DND-41 (cell line): ENCODE measurements at regions not wholly inside any gene's neighbourhood (a gene's known extent, or its start where the extent isn't known, plus 50 kb on each side); places are given as distances from the start of the nearest gene placed in this dataset.

Experiments
- ATAC-seq: fragments of 200-7000 bp; cut with Tn5 transposase; 3 replicates; pipeline ENCODE4 v1.9.1; 2021; ENCODE audit warnings: low read depth; ENCODE audit not compliant: insufficient read depth
- DNase-seq: peaks from one replicate; pipeline ENCODE4 v3.0.0-alpha.2; 2020
- H2AFZ ChIP-seq: 2 replicates; pipeline ENCODE4 v1.6.0; 2012; ENCODE audit warnings: low read depth, low read length
- H3K27ac ChIP-seq: 2 replicates; pipeline ENCODE4 v1.5.1; 2012; ENCODE audit warnings: low read length, inconsistent platforms
- H3K27me3 ChIP-seq: fragments of 200-600 bp; sonication (generic); 2 replicates; pipeline ENCODE4 v1.6.0; 2012; ENCODE audit warnings: low read length, mild to moderate bottlenecking, inconsistent platforms; ENCODE audit not compliant: insufficient read depth, poor library complexity
- H3K36me3 ChIP-seq: 2 replicates; pipeline ENCODE4 v1.5.1; 2012; ENCODE audit warnings: low read length, inconsistent platforms; ENCODE audit not compliant: insufficient read depth
- H3K4me1 ChIP-seq: 2 replicates; pipeline ENCODE4 v1.5.1; 2012; ENCODE audit warnings: mild to moderate bottlenecking, low read length; ENCODE audit not compliant: insufficient read depth
- H3K4me2 ChIP-seq: 2 replicates; pipeline ENCODE4 v1.6.0; 2012; ENCODE audit warnings: mild to moderate bottlenecking, moderate library complexity, low read length, inconsistent platforms; ENCODE audit not compliant: insufficient read depth
- H3K4me3 ChIP-seq, 2 experiments: fragments of 200-600 bp in 1 of 2; shearing (Covaris generic) in 1 of 2; 2 replicates each; pipeline ENCODE4 v1.5.1; 2012 to 2016; ENCODE audit warnings: inconsistent platforms in 2 of 2, low read length in 2 of 2, mild to moderate bottlenecking in 2 of 2, low read depth in 1 of 2, moderate library complexity in 1 of 2
- H3K79me2 ChIP-seq: 2 replicates; pipeline ENCODE4 v1.6.0; 2012; ENCODE audit warnings: low read length, inconsistent platforms; ENCODE audit not compliant: insufficient read depth
- H3K9ac ChIP-seq: 2 replicates; pipeline ENCODE4 v1.6.0; 2012; ENCODE audit warnings: low read depth, mild to moderate bottlenecking, inconsistent platforms, low read length, moderate library complexity
- H3K9me3 ChIP-seq: 2 replicates; pipeline ENCODE4 v1.5.1; 2012; ENCODE audit warnings: low read length, moderate library complexity, mild to moderate bottlenecking, inconsistent platforms; ENCODE audit not compliant: insufficient read depth, severe bottlenecking
- H4K20me1 ChIP-seq: 2 replicates; pipeline ENCODE4 v1.6.0; 2012; ENCODE audit warnings: low read length; ENCODE audit not compliant: insufficient read depth
- EZH2 ChIP-seq: IDR thresholded peaks from 3 replicates; pipeline ENCODE4 v1.6.1; 2012; ENCODE audit warnings: borderline replicate concordance, low read depth, mild to moderate bottlenecking, moderate library complexity, low read length, inconsistent platforms; ENCODE audit not compliant: severe bottlenecking
- TF ChIP-seq, protein P1 (sequence below): IDR thresholded peaks from 2 replicates; pipeline ENCODE4 v1.5.1; 2012; ENCODE audit warnings: borderline replicate concordance, low read length, moderate library complexity, mild to moderate bottlenecking; ENCODE audit not compliant: poor library complexity, severe bottlenecking; ENCODE audit errors: extremely low read depth

DNA sequence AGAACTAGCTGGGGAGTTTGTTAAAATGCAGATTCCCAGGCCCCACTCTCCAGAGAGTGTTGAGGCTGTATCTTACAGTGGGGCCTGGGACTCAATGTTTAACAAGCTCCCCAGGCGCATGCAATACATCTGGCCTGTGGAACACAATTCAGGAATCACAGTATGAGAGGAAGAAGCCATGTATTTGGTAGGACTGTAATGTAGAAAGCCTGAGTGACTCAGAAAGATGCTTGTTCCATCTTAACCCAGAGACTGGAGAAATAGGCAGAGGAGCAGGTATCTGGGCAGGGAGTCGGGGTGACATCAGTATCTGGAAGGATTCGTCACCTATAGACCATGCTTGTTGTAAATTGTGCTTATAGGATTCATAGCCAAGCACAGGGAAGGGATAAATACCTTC is 90.5 kb downstream of the UNC5CL start:
- Histone ChIP-seq H2AFZ (no peak overlapping the region), H3K4me3 (no peak overlapping the region), H3K27ac (no peak overlapping the region), H3K4me1 (no peaks in the 10 kb centered on the region), H4K20me1 (no peaks in the 10 kb centered on the region), H3K79me2 (no peaks in the 10 kb centered on the region), H3K36me3 (no peaks in the 10 kb centered on the region), H3K27me3 (no peaks in the 10 kb centered on the region), H3K9me3 (no peaks in the 10 kb centered on the region), H3K9ac (no peak overlapping the region), H3K4me2 (no peak overlapping the region)
- no peak for DNase-seq
- no peak for TF ChIP-seq EZH2
- TF ChIP-seq, protein P1, sequence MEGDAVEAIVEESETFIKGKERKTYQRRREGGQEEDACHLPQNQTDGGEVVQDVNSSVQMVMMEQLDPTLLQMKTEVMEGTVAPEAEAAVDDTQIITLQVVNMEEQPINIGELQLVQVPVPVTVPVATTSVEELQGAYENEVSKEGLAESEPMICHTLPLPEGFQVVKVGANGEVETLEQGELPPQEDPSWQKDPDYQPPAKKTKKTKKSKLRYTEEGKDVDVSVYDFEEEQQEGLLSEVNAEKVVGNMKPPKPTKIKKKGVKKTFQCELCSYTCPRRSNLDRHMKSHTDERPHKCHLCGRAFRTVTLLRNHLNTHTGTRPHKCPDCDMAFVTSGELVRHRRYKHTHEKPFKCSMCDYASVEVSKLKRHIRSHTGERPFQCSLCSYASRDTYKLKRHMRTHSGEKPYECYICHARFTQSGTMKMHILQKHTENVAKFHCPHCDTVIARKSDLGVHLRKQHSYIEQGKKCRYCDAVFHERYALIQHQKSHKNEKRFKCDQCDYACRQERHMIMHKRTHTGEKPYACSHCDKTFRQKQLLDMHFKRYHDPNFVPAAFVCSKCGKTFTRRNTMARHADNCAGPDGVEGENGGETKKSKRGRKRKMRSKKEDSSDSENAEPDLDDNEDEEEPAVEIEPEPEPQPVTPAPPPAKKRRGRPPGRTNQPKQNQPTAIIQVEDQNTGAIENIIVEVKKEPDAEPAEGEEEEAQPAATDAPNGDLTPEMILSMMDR, result no peak
- ATAC-seq, result no peak

DNA sequence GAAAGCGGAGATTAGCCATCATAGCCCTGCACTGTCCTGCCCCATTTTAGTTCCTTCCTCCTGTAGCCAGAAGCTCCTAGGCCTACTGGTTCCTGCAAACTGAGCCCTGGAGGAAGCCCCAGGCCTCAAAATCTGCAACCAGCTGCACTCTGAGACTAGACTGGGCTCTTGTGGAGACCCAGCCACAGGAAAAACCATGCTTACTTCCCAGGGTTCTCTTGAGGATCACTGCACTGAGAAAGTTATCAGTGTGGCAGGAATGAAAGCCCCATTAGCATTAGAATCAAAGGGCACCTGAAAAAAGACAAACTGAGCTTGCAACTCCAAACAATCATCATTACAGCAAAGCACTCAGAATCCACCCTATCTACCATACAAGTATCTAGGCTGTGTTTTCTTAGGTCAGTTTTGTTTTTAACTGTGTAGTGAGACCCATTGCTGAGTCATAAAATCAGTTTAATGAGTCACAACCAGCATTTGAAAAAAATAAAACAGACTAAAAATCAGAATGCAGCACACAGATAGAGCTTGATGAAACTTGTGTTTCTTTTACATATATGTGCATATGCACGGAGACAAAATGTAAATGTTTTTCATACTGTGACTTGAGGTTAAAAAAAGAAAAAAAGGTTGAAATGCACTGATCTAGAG is 91.0 kb downstream of the UNC5CL start:
- H3K36me3 ChIP-seq, result no peaks in the 10 kb centered on the region
- DNase-seq (no peak), ATAC-seq (no peak)
- no peak overlapping the region for H3K4me3 ChIP-seq
- H3K79me2 ChIP-seq, result no peaks in the 10 kb centered on the region
- H2AFZ ChIP-seq, result no peak overlapping the region
- H3K27me3 ChIP-seq, result no peaks in the 10 kb centered on the region
- no peak overlapping the region for H3K4me2 ChIP-seq
- H3K4me1 ChIP-seq, result no peaks in the 10 kb centered on the region
- no peaks in the 10 kb centered on the region for H4K20me1 ChIP-seq
- no peaks in the 10 kb centered on the region for H3K9me3 ChIP-seq
- no peak for TF ChIP-seq EZH2
- TF ChIP-seq, protein P1, result no peak
- no peak overlapping the region for H3K27ac ChIP-seq
- H3K9ac ChIP-seq, result no peak overlapping the region

DNA sequence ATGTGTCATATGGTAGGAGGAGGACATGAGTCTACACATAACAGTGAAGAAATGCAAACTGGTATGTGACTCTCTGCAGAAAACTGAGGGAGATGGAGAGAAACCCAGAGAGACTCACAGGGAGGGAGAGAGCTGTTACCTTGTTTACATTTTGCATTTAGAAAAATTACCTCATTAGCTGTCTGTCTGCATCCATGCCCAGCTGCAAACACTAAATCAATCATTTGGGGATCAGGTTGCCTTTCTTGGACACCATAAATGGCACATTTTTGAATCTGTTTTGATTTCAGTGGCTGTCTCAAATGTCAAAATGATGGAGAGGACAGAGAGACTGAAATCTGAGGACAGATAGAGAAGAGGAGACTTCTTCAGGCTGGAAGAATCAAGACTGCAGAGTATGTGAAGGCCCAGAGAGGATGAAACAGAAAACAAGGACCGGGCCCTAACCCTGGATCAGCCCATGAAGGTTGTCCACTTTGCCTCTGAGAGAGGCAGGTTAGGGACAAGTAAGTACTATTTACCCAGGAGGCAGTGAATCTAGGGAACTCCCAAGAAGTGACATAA is 92.2 kb downstream of the UNC5CL start:
- H3K4me2 ChIP-seq, result no peak overlapping the region
- no peaks in the 10 kb centered on the region for H3K27me3 ChIP-seq
- H3K27ac ChIP-seq, result no peak overlapping the region
- H3K79me2 ChIP-seq, result no peaks in the 10 kb centered on the region
- no peak overlapping the region for H2AFZ ChIP-seq
- ATAC-seq, result no peak
- H3K4me1 ChIP-seq, result no peaks in the 10 kb centered on the region
- no peak overlapping the region for H3K4me3 ChIP-seq
- no peaks in the 10 kb centered on the region for H3K9me3 ChIP-seq
- no peaks in the 10 kb centered on the region for H3K36me3 ChIP-seq
- no peaks in the 10 kb centered on the region for H4K20me1 ChIP-seq
- H3K9ac ChIP-seq, result no peak overlapping the region
- TF ChIP-seq, protein P1, result no peak
- TF ChIP-seq EZH2, result no peak
- no peak for DNase-seq
